AG10803 (cell line): ENCODE measurements at regions not wholly inside any gene's neighbourhood (a gene's known extent, or its start where the extent isn't known, plus 50 kb on each side); places are given as distances from the start of the nearest gene placed in this dataset.

Experiments
- DNase-seq: peaks from one replicate; pipeline ENCODE4 v3.0.0; 2010; ENCODE audit warnings: low read depth
- H3K4me3 ChIP-seq: 2 replicates; pipeline ENCODE4 v1.5.1; 2011; ENCODE audit warnings: mild to moderate bottlenecking, low read length, control low read depth
- CTCF ChIP-seq: conservative IDR thresholded peaks from 2 replicates; pipeline ENCODE4 v1.5.1; 2011; ENCODE audit warnings: mild to moderate bottlenecking, low read length, control low read depth, inconsistent platforms

- no peak for DNase-seq
- H3K4me3 ChIP-seq = no peak overlapping the region
- TF ChIP-seq CTCF = no peak
Observed at GRCh38 chr6:170189236-170189635, 101.6 kb downstream of the DLL1 start.

- no peak for TF ChIP-seq CTCF
- DNase-seq = no peak
Observed at GRCh38 chr6:170188571-170189001, 102.3 kb downstream of the DLL1 start.

GRCh38 chr6:170187669-170188566 lies 103.0 kb downstream of the DLL1 start:
- no peak overlapping the region for H3K4me3 ChIP-seq
- DNase-seq = no peak
- TF ChIP-seq CTCF = no peak

More at GRCh38 chr6:170188571-170189001, 102.3 kb downstream of the DLL1 start:
- H3K4me3 ChIP-seq = no peak overlapping the region

- no peak for DNase-seq
- no peak overlapping the region for H3K4me3 ChIP-seq
- TF ChIP-seq CTCF = no peak
Observed at GRCh38 chr6:170186941-170187668, 103.8 kb downstream of the DLL1 start.

- no peak overlapping the region for H3K4me3 ChIP-seq
- DNase-seq = no peak
- no peak for TF ChIP-seq CTCF
Observed at GRCh38 chr6:170186006-170186935, 104.6 kb downstream of the DLL1 start.

GRCh38 chr6:170185175-170185978 lies 105.5 kb downstream of the DLL1 start:
- no peak for DNase-seq
- TF ChIP-seq CTCF = no peak
- H3K4me3 ChIP-seq = no peak overlapping the region
